Thyroid gland (tissue), 4 donors: ENCODE measurements at regions not wholly inside any gene's neighbourhood (a gene's known extent, or its start where the extent isn't known, plus 50 kb on each side); places are given as distances from the start of the nearest gene placed in this dataset.
A peak's percentile ranks its signal among the peaks of the same experiment; 100 is the strongest.

ENCODE experiments used
- DNase-seq, 2 donors: peaks; one replicate each; pipeline ENCODE4 v3.0.0-alpha.2; 2019
- H3K27ac ChIP-seq, 3 donors: fragments of 200-600 bp; sonication (generic); 1 replicate in 2 of 3; 2 replicates in 1 of 3; pipeline ENCODE4 v1.5.1; 2016 to 2019; ENCODE audit warnings: mild to moderate bottlenecking in 1 of 3, moderate library complexity in 1 of 3
- H3K27me3 ChIP-seq: fragments of 200-600 bp; sonication (generic); one replicate; pipeline ENCODE4 v1.5.1; 2019
- H3K36me3 ChIP-seq, 2 donors: fragments of 200-600 bp; sonication (generic); one replicate each; pipeline ENCODE4 v1.5.1; 2016 to 2019
- H3K4me1 ChIP-seq, 2 donors: fragments of 200-600 bp; sonication (generic); one replicate each; pipeline ENCODE4 v1.5.1; 2017 to 2019
- H3K4me3 ChIP-seq, 3 donors: fragments of 200-600 bp; sonication (generic); replicated peaks in 1 of 3; 1 replicate in 2 of 3; 2 replicates in 1 of 3; pipeline ENCODE4 v1.5.1; 2016; ENCODE audit warnings: mild to moderate bottlenecking in 1 of 3
- H3K9me3 ChIP-seq: fragments of 200-600 bp; sonication (generic); one replicate; pipeline ENCODE4 v1.5.1; 2017
- POLR2A ChIP-seq, 2 donors: fragments of 450-650 bp; IDR thresholded peaks; one replicate each; pipeline ENCODE4 v1.6.1; 2017; ENCODE audit warnings: antibody characterized with exemption in 2 of 2, mild to moderate bottlenecking in 2 of 2, moderate library complexity in 1 of 2
- WGBS, 2 donors: methylation state at CpG; one replicate each; pipeline ENCODE4 v1.1.5; 2017; 5-methylcytosine and 5-hydroxymethylcytosine counted together
- intact Hi-C: fragments of 100-400 bp; cut with DNase I; formaldehyde crosslinking; loops from one replicate; pipeline ENCODE4 v1.15.1; 2023
- TF ChIP-seq, protein P1 (sequence below), 6 experiments: fragments of 200-600 bp in 3 of 6; fragments of 450-650 bp in 3 of 6; sonication (generic) in 3 of 6; IDR thresholded peaks; one replicate each; pipeline ENCODE4 v1.5.1; 2016 to 2019; ENCODE audit warnings: antibody characterized with exemption in 6 of 6, mild to moderate bottlenecking in 2 of 6, inconsistent platforms in 1 of 6, moderate library complexity in 1 of 6

DNA sequence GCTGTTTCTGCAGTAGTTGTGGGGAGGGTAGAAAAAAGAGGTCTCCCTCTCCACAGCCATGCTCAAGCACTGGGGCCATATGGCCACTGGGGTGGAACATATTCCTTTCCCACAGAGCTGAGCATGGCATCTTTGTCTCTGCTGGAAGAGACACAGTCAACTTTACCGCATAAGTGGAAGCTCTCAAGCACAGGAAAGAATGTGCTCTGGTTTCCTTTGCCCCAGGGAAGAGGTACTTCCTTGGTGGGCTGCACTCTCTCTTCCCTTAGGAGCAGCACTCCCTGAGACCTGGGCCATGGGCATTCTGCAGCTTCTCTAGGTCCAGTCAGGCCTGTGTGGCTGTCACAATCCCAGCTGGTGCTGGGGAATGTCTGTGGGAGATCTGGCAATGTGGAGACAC is 168.5 kb upstream of the ACTBL2 start:
- Histone ChIP-seq H3K27me3 (no peaks in the 10 kb centered on the region), H3K4me1 (no peaks in the 10 kb centered on the region), H3K27ac (no peak overlapping the region), H3K4me3 (no peak overlapping the region), H3K9me3 (no peaks in the 10 kb centered on the region), H3K36me3 (no peaks in the 10 kb centered on the region)
- 17 to 67% methylated on average over 1 of the region's 1 CpG for WGBS, 2 donors
- DNase-seq = no peak
- TF ChIP-seq, protein P1, sequence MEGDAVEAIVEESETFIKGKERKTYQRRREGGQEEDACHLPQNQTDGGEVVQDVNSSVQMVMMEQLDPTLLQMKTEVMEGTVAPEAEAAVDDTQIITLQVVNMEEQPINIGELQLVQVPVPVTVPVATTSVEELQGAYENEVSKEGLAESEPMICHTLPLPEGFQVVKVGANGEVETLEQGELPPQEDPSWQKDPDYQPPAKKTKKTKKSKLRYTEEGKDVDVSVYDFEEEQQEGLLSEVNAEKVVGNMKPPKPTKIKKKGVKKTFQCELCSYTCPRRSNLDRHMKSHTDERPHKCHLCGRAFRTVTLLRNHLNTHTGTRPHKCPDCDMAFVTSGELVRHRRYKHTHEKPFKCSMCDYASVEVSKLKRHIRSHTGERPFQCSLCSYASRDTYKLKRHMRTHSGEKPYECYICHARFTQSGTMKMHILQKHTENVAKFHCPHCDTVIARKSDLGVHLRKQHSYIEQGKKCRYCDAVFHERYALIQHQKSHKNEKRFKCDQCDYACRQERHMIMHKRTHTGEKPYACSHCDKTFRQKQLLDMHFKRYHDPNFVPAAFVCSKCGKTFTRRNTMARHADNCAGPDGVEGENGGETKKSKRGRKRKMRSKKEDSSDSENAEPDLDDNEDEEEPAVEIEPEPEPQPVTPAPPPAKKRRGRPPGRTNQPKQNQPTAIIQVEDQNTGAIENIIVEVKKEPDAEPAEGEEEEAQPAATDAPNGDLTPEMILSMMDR (IDR thresholded peaks at IDR 0.05) = no peak
- TF ChIP-seq POLR2A (IDR thresholded peaks at IDR 0.05) = no peak
- intact Hi-C loops = no loop called here

- peak; percentile 17 to 26 for DNase-seq
- no peak overlapping the region for H3K27ac ChIP-seq
- TF ChIP-seq POLR2A (IDR thresholded peaks at IDR 0.05) = no peak
- TF ChIP-seq, protein P1 (IDR thresholded peaks at IDR 0.05) = peak; percentile 31 to 67 (median 54)
- no peaks in the 10 kb centered on the region for H3K9me3 ChIP-seq
- H3K27me3 ChIP-seq = no peaks in the 10 kb centered on the region
- 78 to 84% methylated on average over 6 of the region's 6 CpGs for WGBS, 2 donors
- H3K4me3 ChIP-seq = no peak overlapping the region
- H3K36me3 ChIP-seq = no peaks in the 10 kb centered on the region
- intact Hi-C loops = no loop called here
- H3K4me1 ChIP-seq = no peaks in the 10 kb centered on the region
Measured at GRCh38 chr5:57650360-57651069, 167.9 kb upstream of the ACTBL2 start.

DNA sequence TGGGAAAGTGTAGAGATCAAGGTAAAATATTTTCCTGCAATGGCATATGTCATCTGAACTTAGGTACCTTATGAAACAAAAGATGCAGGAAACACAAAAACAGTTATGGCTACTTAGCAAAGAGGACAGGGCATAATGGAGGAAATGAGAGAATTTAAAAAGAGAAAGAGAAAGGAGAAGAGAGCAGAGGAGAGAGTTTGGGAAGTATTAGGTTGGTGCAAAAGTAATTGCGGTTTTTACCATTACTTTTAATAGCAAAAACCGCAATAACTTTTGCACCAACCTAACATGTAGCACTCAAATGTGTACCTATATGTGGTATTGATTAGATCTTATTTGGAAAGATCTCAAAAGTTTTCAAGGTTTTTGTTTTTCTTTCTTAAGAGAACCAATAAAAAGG is 160.1 kb upstream of the ACTBL2 start:
- WGBS, 2 donors = 92 to 96% methylated on average over 2 of the region's 2 CpGs
- no peaks in the 10 kb centered on the region for H3K36me3 ChIP-seq
- H3K4me3 ChIP-seq = no peak overlapping the region
- TF ChIP-seq, protein P1 (IDR thresholded peaks at IDR 0.05) = no peak
- TF ChIP-seq POLR2A (IDR thresholded peaks at IDR 0.05) = no peak
- intact Hi-C loops = no loop called here
- no peaks in the 10 kb centered on the region for H3K27me3 ChIP-seq
- no peaks in the 10 kb centered on the region for H3K4me1 ChIP-seq
- H3K27ac ChIP-seq = no peak overlapping the region
- no peak for DNase-seq
- H3K9me3 ChIP-seq = no peaks in the 10 kb centered on the region

DNA sequence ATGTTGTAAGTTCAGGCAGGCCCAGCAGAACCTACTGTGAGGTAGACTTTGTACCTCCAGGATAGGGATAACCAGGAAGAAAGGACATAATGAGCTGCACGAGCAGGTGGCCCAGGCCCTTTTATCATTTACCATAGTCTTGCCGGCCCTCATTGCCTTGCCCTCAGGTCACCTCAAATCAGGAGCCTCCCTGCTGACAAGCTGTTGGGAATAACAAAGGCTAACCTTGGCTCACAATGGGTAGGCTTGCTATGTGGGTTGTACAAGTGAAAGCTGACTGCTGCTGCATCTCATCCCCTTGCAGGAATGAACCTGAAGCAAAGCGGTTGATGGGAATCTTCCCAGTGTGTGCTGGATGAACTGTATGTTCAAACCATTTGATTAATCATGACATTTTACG is 159.5 kb upstream of the ACTBL2 start:
- Histone ChIP-seq H3K4me3 (no peak overlapping the region), H3K36me3 (no peaks in the 10 kb centered on the region), H3K27ac (no peak overlapping the region), H3K9me3 (no peaks in the 10 kb centered on the region), H3K4me1 (no peaks in the 10 kb centered on the region), H3K27me3 (no peaks in the 10 kb centered on the region)
- WGBS, 2 donors = 91 to 95% methylated on average over 3 to 4 of the region's 4 CpGs
- TF ChIP-seq, protein P1 (IDR thresholded peaks at IDR 0.05) = no peak
- no peak for DNase-seq
- intact Hi-C loops = no loop called here

GRCh38 chr5:57635146-57635777 is 152.7 kb upstream of the ACTBL2 start:
- no peak for DNase-seq
- Histone ChIP-seq H3K27ac (no peak overlapping the region), H3K4me3 (no peak overlapping the region), H3K27me3 (no peaks in the 10 kb centered on the region), H3K36me3 (no peaks in the 10 kb centered on the region), H3K4me1 (no peaks in the 10 kb centered on the region), H3K9me3 (no peaks in the 10 kb centered on the region)
- TF ChIP-seq, protein P1 (IDR thresholded peaks at IDR 0.05) = no peak
- no peak for TF ChIP-seq POLR2A (IDR thresholded peaks at IDR 0.05)
- intact Hi-C loops = no loop called here
- 90 to 92% methylated on average over 3 of the region's 3 CpGs for WGBS, 2 donors
